Neural crest cell (in vitro differentiated cells): ENCODE measurements at regions not wholly inside any gene's neighbourhood (a gene's known extent, or its start where the extent isn't known, plus 50 kb on each side); places are given as distances from the start of the nearest gene placed in this dataset.
"Not testable (repeated sequence)": the region's sequence is repeated elsewhere in the genome, so short reads cannot be mapped to it uniquely, and the experiment has no call there.

Experiments used
- DNase-seq: peaks from one replicate; pipeline ENCODE4 v3.0.0; 2021; ENCODE audit warnings: low read depth, mixed read lengths, low spot score
- H3K27ac Mint-ChIP-seq: one replicate; pipeline ENCODE4 v1.8.0; 2021; ENCODE audit warnings: mild to moderate bottlenecking, mixed read lengths; ENCODE audit not compliant: unreplicated experiment
- H3K27me3 Mint-ChIP-seq: 2 replicates; pipeline ENCODE4 v1.8.0; 2021; ENCODE audit warnings: low read depth, mild to moderate bottlenecking, mixed read lengths
- H3K36me3 Mint-ChIP-seq: 2 replicates; pipeline ENCODE4 v1.8.0; 2021; ENCODE audit warnings: low read depth, mild to moderate bottlenecking, mixed read lengths
- H3K4me1 Mint-ChIP-seq: 2 replicates; pipeline ENCODE4 v1.8.0; 2021; ENCODE audit warnings: mixed read lengths
- H3K4me3 Mint-ChIP-seq: one replicate; pipeline ENCODE4 v1.8.0; 2021; ENCODE audit warnings: mild to moderate bottlenecking, mixed read lengths
- H3K9me3 Mint-ChIP-seq: 2 replicates; pipeline ENCODE4 v1.8.0; 2021; ENCODE audit warnings: mixed read lengths
- TF ChIP-seq, protein P1 (sequence below): fragments of 200-600 bp; sonication (generic); conservative IDR thresholded peaks from 2 replicates; pipeline ENCODE4 v1.5.0; 2021; ENCODE audit warnings: antibody characterized with exemption, mild to moderate bottlenecking

- Mint-ChIP-seq H3K36me3 (no peaks in the 10 kb centered on the region), H3K4me1 (no peaks in the 10 kb centered on the region), H3K27ac (no peak overlapping the region), H3K4me3 (no peak overlapping the region), H3K27me3 (no peaks in the 10 kb centered on the region), H3K9me3 (peaks cover 11% of the 10 kb centered on the region)
- no peak for DNase-seq
- TF ChIP-seq, protein P1, sequence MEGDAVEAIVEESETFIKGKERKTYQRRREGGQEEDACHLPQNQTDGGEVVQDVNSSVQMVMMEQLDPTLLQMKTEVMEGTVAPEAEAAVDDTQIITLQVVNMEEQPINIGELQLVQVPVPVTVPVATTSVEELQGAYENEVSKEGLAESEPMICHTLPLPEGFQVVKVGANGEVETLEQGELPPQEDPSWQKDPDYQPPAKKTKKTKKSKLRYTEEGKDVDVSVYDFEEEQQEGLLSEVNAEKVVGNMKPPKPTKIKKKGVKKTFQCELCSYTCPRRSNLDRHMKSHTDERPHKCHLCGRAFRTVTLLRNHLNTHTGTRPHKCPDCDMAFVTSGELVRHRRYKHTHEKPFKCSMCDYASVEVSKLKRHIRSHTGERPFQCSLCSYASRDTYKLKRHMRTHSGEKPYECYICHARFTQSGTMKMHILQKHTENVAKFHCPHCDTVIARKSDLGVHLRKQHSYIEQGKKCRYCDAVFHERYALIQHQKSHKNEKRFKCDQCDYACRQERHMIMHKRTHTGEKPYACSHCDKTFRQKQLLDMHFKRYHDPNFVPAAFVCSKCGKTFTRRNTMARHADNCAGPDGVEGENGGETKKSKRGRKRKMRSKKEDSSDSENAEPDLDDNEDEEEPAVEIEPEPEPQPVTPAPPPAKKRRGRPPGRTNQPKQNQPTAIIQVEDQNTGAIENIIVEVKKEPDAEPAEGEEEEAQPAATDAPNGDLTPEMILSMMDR, result no peak
Measured at GRCh38 chr11:37459456-37459855, 861.4 kb upstream of the RAG2 start.

DNA sequence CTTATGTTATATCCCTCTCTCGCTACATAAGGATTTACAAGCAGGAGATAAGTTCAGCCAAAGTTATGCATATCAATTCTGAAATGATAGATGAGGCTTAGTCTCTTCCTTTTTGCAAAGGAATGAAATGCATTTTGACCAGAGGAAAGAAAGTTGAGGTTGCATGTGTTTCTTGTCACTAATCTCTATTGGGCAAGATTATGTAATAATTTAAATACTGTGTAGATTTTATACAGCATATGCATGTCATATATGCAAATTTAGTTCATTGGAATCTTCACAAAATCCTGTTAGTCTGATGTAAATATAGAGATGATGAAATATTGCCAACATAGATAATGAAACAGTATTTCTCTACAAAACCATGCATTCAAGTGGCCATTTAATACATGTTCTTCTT, 858.7 kb upstream of the RAG2 start:
- Mint-ChIP-seq H3K27me3 (no peaks in the 10 kb centered on the region), H3K4me1 (no peaks in the 10 kb centered on the region), H3K36me3 (no peaks in the 10 kb centered on the region), H3K9me3 (peaks cover 5% of the 10 kb centered on the region), H3K27ac (no peak overlapping the region), H3K4me3 (no peak overlapping the region)
- no peak for DNase-seq
- TF ChIP-seq, protein P1, result no peak

GRCh38 chr11:37451903-37452302, 853.9 kb upstream of the RAG2 start:
- peaks cover 6% of the 10 kb centered on the region for H3K4me1 Mint-ChIP-seq
- TF ChIP-seq, protein P1, result no peak
- DNase-seq, result no peak
- no peak overlapping the region for H3K27ac Mint-ChIP-seq
- no peaks in the 10 kb centered on the region for H3K36me3 Mint-ChIP-seq
- peaks cover 3% of the 10 kb centered on the region for H3K9me3 Mint-ChIP-seq
- H3K4me3 Mint-ChIP-seq, result no peak overlapping the region
- H3K27me3 Mint-ChIP-seq, result no peaks in the 10 kb centered on the region

DNA sequence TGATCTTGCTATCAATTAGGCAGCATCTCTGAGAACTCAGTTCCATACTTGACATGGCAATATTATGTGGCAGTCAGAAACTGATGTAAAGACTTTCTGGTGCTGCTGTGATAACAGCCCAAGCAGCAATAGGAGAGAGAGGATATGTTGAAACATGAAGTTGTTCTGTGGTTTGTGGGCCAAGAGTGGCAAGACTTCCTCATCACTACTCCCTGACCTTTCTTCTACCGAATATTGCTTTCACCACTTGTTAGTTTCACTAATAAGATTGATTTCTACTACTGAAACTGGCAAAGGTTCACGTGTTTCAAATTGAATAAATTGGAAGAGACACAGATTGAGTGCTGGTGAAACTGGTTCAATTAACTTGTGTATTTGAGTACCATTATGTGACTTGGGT, 852.6 kb upstream of the RAG2 start:
- peaks cover 6% of the 10 kb centered on the region for H3K4me1 Mint-ChIP-seq
- DNase-seq, result no peak
- no peak overlapping the region for H3K4me3 Mint-ChIP-seq
- H3K27ac Mint-ChIP-seq, result no peak overlapping the region
- TF ChIP-seq, protein P1, result no peak
- no peaks in the 10 kb centered on the region for H3K36me3 Mint-ChIP-seq
- H3K27me3 Mint-ChIP-seq, result no peaks in the 10 kb centered on the region
- no peaks in the 10 kb centered on the region for H3K9me3 Mint-ChIP-seq

- TF ChIP-seq, protein P1, result peak; percentile 76
- no peaks in the 10 kb centered on the region for H3K36me3 Mint-ChIP-seq
- no peak overlapping the region for H3K4me3 Mint-ChIP-seq
- DNase-seq, result no peak
- H3K4me1 Mint-ChIP-seq, result peaks cover 6% of the 10 kb centered on the region
- H3K9me3 Mint-ChIP-seq, result no peaks in the 10 kb centered on the region
- no peak overlapping the region for H3K27ac Mint-ChIP-seq
- no peaks in the 10 kb centered on the region for H3K27me3 Mint-ChIP-seq
Measured at GRCh38 chr11:37449146-37449545, 851.1 kb upstream of the RAG2 start.

DNA sequence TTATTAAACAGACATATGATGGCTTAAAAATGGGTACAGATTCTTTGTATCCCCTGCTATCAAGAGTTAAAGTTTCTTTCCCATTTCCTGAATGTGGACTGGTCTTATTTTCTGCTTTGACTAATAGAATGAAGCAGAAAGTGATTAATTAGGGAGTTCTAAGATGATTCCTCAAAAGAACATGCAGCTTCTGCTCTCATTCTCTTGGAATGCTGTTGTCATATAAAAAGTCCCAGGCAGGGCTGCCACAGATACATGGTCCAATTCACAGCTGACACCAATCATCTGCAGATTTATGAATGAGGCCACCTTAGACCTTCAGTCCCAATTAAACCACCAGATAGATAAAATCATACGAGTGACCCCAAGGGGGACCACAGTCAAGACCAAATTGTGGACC, 844.5 kb upstream of the RAG2 start:
- no peak for DNase-seq
- H3K9me3 Mint-ChIP-seq, result peaks cover 4% of the 10 kb centered on the region

GRCh38 chr11:37431633-37432230, 833.7 kb upstream of the RAG2 start:
- not testable (repeated sequence) for H3K4me3 Mint-ChIP-seq, H3K27ac Mint-ChIP-seq, H3K4me1 Mint-ChIP-seq, H3K9me3 Mint-ChIP-seq, DNase-seq, H3K27me3 Mint-ChIP-seq, H3K36me3 Mint-ChIP-seq

More for the DNA sequence above, 844.5 kb upstream of the RAG2 start:
- TF ChIP-seq, protein P1, result no peak
- Mint-ChIP-seq H3K27me3 (no peaks in the 10 kb centered on the region), H3K36me3 (no peaks in the 10 kb centered on the region), H3K4me1 (no peaks in the 10 kb centered on the region), H3K4me3 (no peak overlapping the region), H3K27ac (no peak overlapping the region)

DNA sequence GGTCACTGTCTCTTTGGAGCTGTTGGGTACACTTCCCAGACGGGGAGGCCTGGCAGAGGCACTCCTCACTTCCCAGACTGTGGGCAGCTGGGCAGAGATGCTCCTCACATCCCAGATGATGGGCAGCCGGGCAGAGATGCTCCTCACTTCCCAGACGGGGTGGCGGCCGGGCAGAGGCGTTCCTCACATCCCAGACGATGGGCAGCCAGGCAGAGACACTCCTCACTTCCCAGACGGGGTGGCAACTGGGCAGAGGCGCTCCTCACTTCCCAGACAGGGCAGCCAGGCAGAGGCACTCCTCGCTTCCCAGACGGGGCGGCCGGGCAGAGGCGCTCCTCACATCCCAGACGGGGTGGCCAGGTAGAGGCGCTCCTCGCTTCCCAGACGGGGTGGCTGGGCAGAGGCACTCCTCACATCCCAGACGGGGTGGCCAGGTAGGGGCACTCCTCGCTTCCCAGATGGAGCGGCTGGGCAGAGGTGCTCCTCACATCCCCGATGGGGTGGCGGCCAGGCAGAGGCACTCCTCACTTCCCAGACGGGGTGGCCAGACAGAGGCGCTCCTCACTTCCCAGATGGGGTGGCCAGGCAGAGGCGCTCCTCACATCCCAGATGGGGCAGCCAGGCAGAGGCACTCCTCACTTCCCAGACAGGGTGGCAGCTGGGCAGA, 833.1 kb upstream of the RAG2 start:
- H3K9me3 Mint-ChIP-seq, result not testable (repeated sequence)

More for the DNA sequence above, 833.1 kb upstream of the RAG2 start:
- DNase-seq, H3K4me1 Mint-ChIP-seq, H3K27ac Mint-ChIP-seq, H3K27me3 Mint-ChIP-seq, H3K36me3 Mint-ChIP-seq, H3K4me3 Mint-ChIP-seq: not testable (repeated sequence)
